ENCODE measurements at regions not wholly inside any gene's neighbourhood (a gene's known extent, or its start where the extent isn't known, plus 50 kb on each side); places are given as distances from the start of the nearest gene placed in this dataset.

GRCh38 chr19:28504139-28504538 lies 708.8 kb downstream of the UQCRFS1 start:
- TF ChIP-seq CTCF (IDR thresholded peaks at IDR 0.05; ENCODE audit: insufficient read depth, low read depth, low read length, missing control alignments) = no peak
- no peak overlapping the region for H3K4me3 ChIP-seq (ENCODE audit: low read length)
- no peak for DNase-seq (ENCODE audit: low read depth)

- H3K4me3 ChIP-seq (ENCODE audit: low read length) = no peak overlapping the region
- TF ChIP-seq CTCF (IDR thresholded peaks at IDR 0.05; ENCODE audit: insufficient read depth, low read depth, low read length, missing control alignments) = no peak
- no peak for DNase-seq (ENCODE audit: low read depth)
Measured at GRCh38 chr19:28502879-28503734, 709.8 kb downstream of the UQCRFS1 start.

GRCh38 chr19:28501976-28502375 lies 711.0 kb downstream of the UQCRFS1 start:
- TF ChIP-seq CTCF (IDR thresholded peaks at IDR 0.05; ENCODE audit: insufficient read depth, low read depth, low read length, missing control alignments) = no peak
- no peak overlapping the region for H3K4me3 ChIP-seq (ENCODE audit: low read length)
- no peak for DNase-seq (ENCODE audit: low read depth)

- no peak for DNase-seq (ENCODE audit: low read depth)
- TF ChIP-seq CTCF (IDR thresholded peaks at IDR 0.05; ENCODE audit: insufficient read depth, low read depth, low read length, missing control alignments) = no peak
- no peak overlapping the region for H3K4me3 ChIP-seq (ENCODE audit: low read length)
Measured at GRCh38 chr19:28500982-28501630, 711.8 kb downstream of the UQCRFS1 start.

GRCh38 chr19:28500296-28500695 lies 712.7 kb downstream of the UQCRFS1 start:
- no peak overlapping the region for H3K4me3 ChIP-seq (ENCODE audit: low read length)
- TF ChIP-seq CTCF (IDR thresholded peaks at IDR 0.05; ENCODE audit: insufficient read depth, low read depth, low read length, missing control alignments) = no peak
- DNase-seq (ENCODE audit: low read depth) = no peak

GRCh38 chr19:28498404-28498976 lies 714.5 kb downstream of the UQCRFS1 start:
- no peak for DNase-seq (ENCODE audit: low read depth)
- no peak for TF ChIP-seq CTCF (IDR thresholded peaks at IDR 0.05; ENCODE audit: insufficient read depth, low read depth, low read length, missing control alignments)
- H3K4me3 ChIP-seq (ENCODE audit: low read length) = no peak overlapping the region

All from epithelial cell of esophagus (primary cell).